ENCODE measurements at regions not wholly inside any gene's neighbourhood (a gene's known extent, or its start where the extent isn't known, plus 50 kb on each side); places are given as distances from the start of the nearest gene placed in this dataset.

GRCh38 chr12:18849080-18849479 lies 111.2 kb downstream of the CAPZA3 start:
- Histone ChIP-seq H3K36me3 (no peaks in the 10 kb centered on the region), H3K27me3 (ENCODE audit: low read depth) (no peaks in the 10 kb centered on the region), H3K4me3 (no peak overlapping the region), H3K9me3 (replicated peaks) (no peaks in the 10 kb centered on the region), H3K4me1 (no peaks in the 10 kb centered on the region), H3K27ac (replicated peaks) (no peak overlapping the region)
- no peak for TF ChIP-seq CTCF (IDR thresholded peaks at IDR 0.05; ENCODE audit: borderline replicate concordance)
- DNase-seq = no peak
- intact Hi-C loops (cut with micrococcal nuclease) = no loop called here

GRCh38 chr12:18849761-18850160 lies 111.8 kb downstream of the CAPZA3 start:
- H3K27ac ChIP-seq (replicated peaks) = no peak overlapping the region
- no peaks in the 10 kb centered on the region for H3K4me1 ChIP-seq
- H3K27me3 ChIP-seq (ENCODE audit: low read depth) = no peaks in the 10 kb centered on the region
- H3K36me3 ChIP-seq = no peaks in the 10 kb centered on the region
- no peak for DNase-seq
- TF ChIP-seq CTCF (IDR thresholded peaks at IDR 0.05; ENCODE audit: borderline replicate concordance) = no peak
- intact Hi-C loops (cut with micrococcal nuclease) = no loop called here
- no peak overlapping the region for H3K4me3 ChIP-seq
- no peaks in the 10 kb centered on the region for H3K9me3 ChIP-seq (replicated peaks)

- H3K27me3 ChIP-seq (ENCODE audit: low read depth) = no peaks in the 10 kb centered on the region
- no peak for DNase-seq
- TF ChIP-seq CTCF (IDR thresholded peaks at IDR 0.05; ENCODE audit: borderline replicate concordance) = no peak
- no peak overlapping the region for H3K4me3 ChIP-seq
- no peaks in the 10 kb centered on the region for H3K4me1 ChIP-seq
- no peaks in the 10 kb centered on the region for H3K36me3 ChIP-seq
- intact Hi-C loops (cut with micrococcal nuclease) = no loop called here
- no peaks in the 10 kb centered on the region for H3K9me3 ChIP-seq (replicated peaks)
- no peak overlapping the region for H3K27ac ChIP-seq (replicated peaks)
These were observed 112.8 kb downstream of the CAPZA3 start for GRCh38 chr12:18850752-18851151.

GRCh38 chr12:18851271-18851670 lies 113.4 kb downstream of the CAPZA3 start:
- no peak overlapping the region for H3K4me3 ChIP-seq
- H3K4me1 ChIP-seq = no peaks in the 10 kb centered on the region
- H3K27me3 ChIP-seq (ENCODE audit: low read depth) = no peaks in the 10 kb centered on the region
- no peak for TF ChIP-seq CTCF (IDR thresholded peaks at IDR 0.05; ENCODE audit: borderline replicate concordance)
- DNase-seq = no peak
- no peak overlapping the region for H3K27ac ChIP-seq (replicated peaks)
- H3K9me3 ChIP-seq (replicated peaks) = no peaks in the 10 kb centered on the region
- intact Hi-C loops (cut with micrococcal nuclease) = no loop called here
- no peaks in the 10 kb centered on the region for H3K36me3 ChIP-seq

GRCh38 chr12:18853570-18854366 lies 115.8 kb downstream of the CAPZA3 start:
- Histone ChIP-seq H3K4me1 (peaks cover 4% of the 10 kb centered on the region), H3K4me3 (no peak overlapping the region), H3K27me3 (ENCODE audit: low read depth) (no peaks in the 10 kb centered on the region), H3K36me3 (no peaks in the 10 kb centered on the region), H3K9me3 (replicated peaks) (no peaks in the 10 kb centered on the region), H3K27ac (replicated peaks) (peak overlapping the region; percentile 4)
- no peak for TF ChIP-seq CTCF (IDR thresholded peaks at IDR 0.05; ENCODE audit: borderline replicate concordance)
- DNase-seq = no peak
- intact Hi-C loops (cut with micrococcal nuclease) = no loop called here

Data from left ventricle myocardium inferior (tissue), 1 donor.